Neural crest cell (in vitro differentiated cells): ENCODE measurements at regions not wholly inside any gene's neighbourhood (a gene's known extent, or its start where the extent isn't known, plus 50 kb on each side); places are given as distances from the start of the nearest gene placed in this dataset.

ENCODE experiments used
- DNase-seq: peaks from one replicate; pipeline ENCODE4 v3.0.0; 2021; ENCODE audit warnings: low read depth, mixed read lengths, low spot score
- H3K27ac Mint-ChIP-seq: one replicate; pipeline ENCODE4 v1.8.0; 2021; ENCODE audit warnings: mild to moderate bottlenecking, mixed read lengths; ENCODE audit not compliant: unreplicated experiment
- H3K27me3 Mint-ChIP-seq: 2 replicates; pipeline ENCODE4 v1.8.0; 2021; ENCODE audit warnings: low read depth, mild to moderate bottlenecking, mixed read lengths
- H3K36me3 Mint-ChIP-seq: 2 replicates; pipeline ENCODE4 v1.8.0; 2021; ENCODE audit warnings: low read depth, mild to moderate bottlenecking, mixed read lengths
- H3K4me1 Mint-ChIP-seq: 2 replicates; pipeline ENCODE4 v1.8.0; 2021; ENCODE audit warnings: mixed read lengths
- H3K4me3 Mint-ChIP-seq: one replicate; pipeline ENCODE4 v1.8.0; 2021; ENCODE audit warnings: mild to moderate bottlenecking, mixed read lengths
- H3K9me3 Mint-ChIP-seq: 2 replicates; pipeline ENCODE4 v1.8.0; 2021; ENCODE audit warnings: mixed read lengths
- CTCF ChIP-seq: fragments of 200-600 bp; sonication (generic); conservative IDR thresholded peaks from 2 replicates; pipeline ENCODE4 v1.5.0; 2021; ENCODE audit warnings: antibody characterized with exemption, mild to moderate bottlenecking

- Mint-ChIP-seq H3K9me3 (peaks cover 9% of the 10 kb centered on the region), H3K27ac (no peak overlapping the region), H3K4me1 (peaks cover 8% of the 10 kb centered on the region), H3K4me3 (no peak overlapping the region), H3K36me3 (no peaks in the 10 kb centered on the region), H3K27me3 (no peaks in the 10 kb centered on the region)
- TF ChIP-seq CTCF, result no peak
- DNase-seq, result no peak
Observed at GRCh38 chr9:13810510-13810909, 503.4 kb downstream of the NFIB start.

- H3K4me1 Mint-ChIP-seq, result peaks cover under 1% of the 10 kb centered on the region
- no peak for TF ChIP-seq CTCF
- no peak overlapping the region for H3K4me3 Mint-ChIP-seq
- H3K36me3 Mint-ChIP-seq, result no peaks in the 10 kb centered on the region
- peaks cover 9% of the 10 kb centered on the region for H3K9me3 Mint-ChIP-seq
- H3K27me3 Mint-ChIP-seq, result no peaks in the 10 kb centered on the region
- DNase-seq, result no peak
- H3K27ac Mint-ChIP-seq, result no peak overlapping the region
Observed at GRCh38 chr9:13809401-13809800, 504.5 kb downstream of the NFIB start.

GRCh38 chr9:13807118-13807517 lies 506.8 kb downstream of the NFIB start:
- Mint-ChIP-seq H3K4me3 (no peak overlapping the region), H3K27ac (no peak overlapping the region), H3K9me3 (no peaks in the 10 kb centered on the region), H3K4me1 (no peaks in the 10 kb centered on the region), H3K36me3 (no peaks in the 10 kb centered on the region), H3K27me3 (no peaks in the 10 kb centered on the region)
- no peak for TF ChIP-seq CTCF
- no peak for DNase-seq

- DNase-seq, result no peak
- no peak for TF ChIP-seq CTCF
- Mint-ChIP-seq H3K27ac (no peak overlapping the region), H3K4me3 (no peak overlapping the region), H3K9me3 (no peaks in the 10 kb centered on the region), H3K27me3 (no peaks in the 10 kb centered on the region), H3K36me3 (no peaks in the 10 kb centered on the region), H3K4me1 (no peaks in the 10 kb centered on the region)
Observed at GRCh38 chr9:13806714-13807113, 507.2 kb downstream of the NFIB start.

GRCh38 chr9:13805546-13805945 lies 508.4 kb downstream of the NFIB start:
- H3K4me3 Mint-ChIP-seq, result no peak overlapping the region
- no peak overlapping the region for H3K27ac Mint-ChIP-seq
- H3K36me3 Mint-ChIP-seq, result no peaks in the 10 kb centered on the region
- no peaks in the 10 kb centered on the region for H3K4me1 Mint-ChIP-seq
- H3K27me3 Mint-ChIP-seq, result no peaks in the 10 kb centered on the region
- no peak for TF ChIP-seq CTCF
- no peaks in the 10 kb centered on the region for H3K9me3 Mint-ChIP-seq
- DNase-seq, result no peak

GRCh38 chr9:13804532-13804931 lies 509.4 kb downstream of the NFIB start:
- H3K27ac Mint-ChIP-seq, result no peak overlapping the region
- no peak for DNase-seq
- no peaks in the 10 kb centered on the region for H3K36me3 Mint-ChIP-seq
- no peak overlapping the region for H3K4me3 Mint-ChIP-seq
- no peaks in the 10 kb centered on the region for H3K4me1 Mint-ChIP-seq
- TF ChIP-seq CTCF, result no peak
- H3K27me3 Mint-ChIP-seq, result no peaks in the 10 kb centered on the region
- H3K9me3 Mint-ChIP-seq, result no peaks in the 10 kb centered on the region
